Astrocyte of the spinal cord (primary cell): ENCODE measurements at regions not wholly inside any gene's neighbourhood (a gene's known extent, or its start where the extent isn't known, plus 50 kb on each side); places are given as distances from the start of the nearest gene placed in this dataset.

Source experiments
- DNase-seq: peaks from one replicate; pipeline ENCODE4 v3.0.0; 2011; ENCODE audit warnings: low read depth, low spot score
- H3K4me3 ChIP-seq: 2 replicates; pipeline ENCODE4 v1.5.1; 2011; ENCODE audit warnings: low read depth, mild to moderate bottlenecking, low read length, moderate library complexity
- in situ Hi-C: cut with HindIII; loops from 2 replicates; pipeline ENCODE4 v1.10.0; 2017; ENCODE audit warnings: low sequenced_read_pairs
- TF ChIP-seq, protein P1 (sequence below): IDR thresholded peaks from 2 replicates; pipeline ENCODE4 v1.5.1; 2012; ENCODE audit warnings: low read depth, mild to moderate bottlenecking, low read length, inconsistent platforms

DNA sequence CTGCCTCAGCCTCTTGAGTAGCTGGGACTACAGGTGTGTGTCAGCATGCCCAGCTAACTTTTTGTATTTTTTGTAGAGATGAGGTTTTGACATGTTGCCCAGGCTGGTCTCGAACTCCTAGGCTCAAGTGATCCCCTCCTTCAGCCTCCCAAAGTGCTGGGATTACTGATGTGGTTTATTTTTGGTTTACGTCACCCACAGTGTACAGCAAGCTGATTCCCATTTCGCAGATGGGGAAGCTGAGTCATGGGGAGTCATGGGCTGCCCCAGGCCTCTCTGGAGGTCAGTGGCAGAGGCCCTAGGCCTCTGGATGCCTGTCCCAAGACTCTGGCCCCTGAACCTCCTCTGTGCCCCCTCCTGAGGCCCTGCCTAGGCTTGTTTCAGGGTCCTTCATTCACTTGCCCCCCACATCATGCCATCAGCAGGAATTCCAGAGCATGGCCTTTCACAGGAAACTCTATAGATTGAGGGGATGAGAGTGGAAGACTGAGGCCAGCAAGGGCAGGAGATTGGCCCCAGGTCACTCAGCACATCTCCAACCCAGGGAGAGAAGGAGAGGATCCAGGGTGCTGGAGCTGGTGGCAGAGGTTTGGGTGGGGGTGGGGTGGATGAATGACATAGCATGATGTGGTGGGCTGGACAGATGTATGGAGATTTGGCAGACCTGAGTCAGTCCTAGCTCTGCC lies 266.0 kb downstream of the PTPRU start:
- in situ Hi-C loops = no loop called here
- TF ChIP-seq, protein P1, sequence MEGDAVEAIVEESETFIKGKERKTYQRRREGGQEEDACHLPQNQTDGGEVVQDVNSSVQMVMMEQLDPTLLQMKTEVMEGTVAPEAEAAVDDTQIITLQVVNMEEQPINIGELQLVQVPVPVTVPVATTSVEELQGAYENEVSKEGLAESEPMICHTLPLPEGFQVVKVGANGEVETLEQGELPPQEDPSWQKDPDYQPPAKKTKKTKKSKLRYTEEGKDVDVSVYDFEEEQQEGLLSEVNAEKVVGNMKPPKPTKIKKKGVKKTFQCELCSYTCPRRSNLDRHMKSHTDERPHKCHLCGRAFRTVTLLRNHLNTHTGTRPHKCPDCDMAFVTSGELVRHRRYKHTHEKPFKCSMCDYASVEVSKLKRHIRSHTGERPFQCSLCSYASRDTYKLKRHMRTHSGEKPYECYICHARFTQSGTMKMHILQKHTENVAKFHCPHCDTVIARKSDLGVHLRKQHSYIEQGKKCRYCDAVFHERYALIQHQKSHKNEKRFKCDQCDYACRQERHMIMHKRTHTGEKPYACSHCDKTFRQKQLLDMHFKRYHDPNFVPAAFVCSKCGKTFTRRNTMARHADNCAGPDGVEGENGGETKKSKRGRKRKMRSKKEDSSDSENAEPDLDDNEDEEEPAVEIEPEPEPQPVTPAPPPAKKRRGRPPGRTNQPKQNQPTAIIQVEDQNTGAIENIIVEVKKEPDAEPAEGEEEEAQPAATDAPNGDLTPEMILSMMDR = no peak
- DNase-seq = no peak
- no peak overlapping the region for H3K4me3 ChIP-seq

DNA sequence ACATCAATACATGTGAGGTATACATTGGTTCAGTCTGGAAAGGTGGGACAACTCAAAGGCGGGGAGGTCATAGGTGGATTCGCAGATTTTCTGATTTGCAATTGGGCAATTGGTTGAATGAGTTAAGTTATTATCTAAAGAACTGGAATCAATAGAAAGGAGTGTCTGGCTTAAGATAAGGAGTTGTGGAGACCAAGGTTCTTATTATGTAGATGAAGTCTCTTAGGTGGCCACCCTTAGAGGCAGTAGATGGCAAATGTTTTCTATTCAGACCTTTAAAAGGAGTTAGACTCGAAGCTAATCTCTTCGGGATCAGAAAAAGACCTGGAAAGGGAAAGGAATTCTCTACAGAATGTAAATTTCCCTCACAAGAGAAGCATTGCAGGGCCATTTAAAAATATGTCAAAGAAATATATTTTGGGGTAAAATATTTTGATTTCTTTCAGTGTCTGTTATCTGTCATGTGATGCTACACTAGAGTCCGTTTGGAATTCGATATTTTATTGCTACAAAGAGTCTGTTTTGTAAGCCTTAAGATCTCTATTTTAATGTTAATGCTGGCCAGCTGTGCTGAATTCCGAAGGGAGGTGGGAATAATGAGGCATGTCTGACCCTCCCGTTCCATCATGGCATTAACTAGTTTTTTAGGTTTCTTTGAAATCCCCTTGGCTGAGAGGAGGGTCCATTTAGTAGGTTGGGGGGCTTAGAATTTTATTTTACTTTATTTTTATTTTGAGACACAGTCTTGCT lies 265.1 kb downstream of the PTPRU start:
- no peak for DNase-seq
- in situ Hi-C loops = no loop called here
- TF ChIP-seq, protein P1 = no peak
- no peak overlapping the region for H3K4me3 ChIP-seq

DNA sequence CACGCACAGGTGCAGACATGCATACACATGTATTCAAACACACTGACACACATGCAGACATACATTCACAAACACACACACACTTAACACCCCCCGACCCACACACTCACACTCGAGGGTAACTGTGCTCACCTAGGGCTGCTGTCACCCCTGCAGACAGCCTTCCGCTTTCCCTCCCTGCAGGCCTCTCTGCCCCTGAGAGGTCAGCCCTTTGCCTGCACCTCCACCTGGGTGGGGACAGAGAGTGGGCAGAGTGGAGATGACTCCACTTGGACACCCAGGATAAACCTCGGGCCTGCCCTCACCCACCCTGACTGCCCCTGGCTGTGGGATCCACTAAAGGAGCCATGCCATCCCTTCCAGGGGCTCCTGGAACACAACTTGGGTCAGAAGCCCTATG lies 264.3 kb downstream of the PTPRU start:
- in situ Hi-C loops = no loop called here
- H3K4me3 ChIP-seq = no peak overlapping the region
- no peak for DNase-seq
- TF ChIP-seq, protein P1 = no peak

DNA sequence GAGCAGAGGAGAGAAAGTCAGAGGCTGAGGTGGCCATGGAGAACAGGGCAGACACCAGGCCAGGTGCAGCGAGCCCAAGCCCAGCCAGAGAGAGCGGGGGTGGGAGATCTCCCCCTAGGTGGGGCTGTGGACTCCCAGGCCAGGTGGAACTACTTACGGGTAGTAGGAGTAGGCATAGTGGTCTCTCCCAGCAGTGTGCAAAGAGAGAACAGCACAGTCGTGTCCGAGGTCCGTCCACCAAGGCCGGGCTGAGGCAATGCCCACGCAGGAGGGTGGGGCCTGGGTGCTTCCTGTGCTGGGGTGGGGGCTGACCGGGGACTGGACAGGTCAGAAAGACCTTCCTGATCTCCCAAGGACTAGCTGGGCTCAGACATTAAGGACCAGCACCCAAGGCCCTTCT lies 263.7 kb downstream of the PTPRU start:
- DNase-seq = no peak
- in situ Hi-C loops = no loop called here
- H3K4me3 ChIP-seq = no peak overlapping the region
- TF ChIP-seq, protein P1 = no peak

DNA sequence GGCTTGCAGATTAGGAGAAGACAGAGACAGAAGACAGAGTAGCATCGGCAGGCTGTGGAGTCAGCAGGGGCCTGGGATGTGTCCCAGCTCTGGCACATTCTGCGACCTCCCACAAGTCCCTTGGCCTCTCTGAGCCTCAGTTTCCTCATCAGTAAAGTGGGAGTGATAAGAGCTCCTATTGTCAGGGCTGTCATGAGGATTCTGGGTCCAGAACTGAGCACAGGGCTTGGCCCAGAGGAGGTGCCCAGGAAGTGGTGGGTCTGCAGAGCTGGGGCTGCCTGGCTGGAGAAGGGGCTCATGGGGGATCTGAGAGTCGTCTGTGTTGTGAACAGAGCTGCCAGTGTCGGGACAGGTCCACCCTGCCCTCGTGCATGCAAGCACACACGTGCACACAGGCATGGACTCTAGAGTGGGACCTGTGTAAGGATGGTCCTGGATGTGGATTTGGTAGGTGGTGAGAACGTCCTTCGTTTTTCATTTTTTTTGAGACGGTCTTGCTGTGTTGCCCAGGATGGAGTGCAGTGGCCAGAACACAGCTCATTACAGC lies 262.9 kb downstream of the PTPRU start:
- DNase-seq = no peak
- no peak overlapping the region for H3K4me3 ChIP-seq
- TF ChIP-seq, protein P1 = no peak
- in situ Hi-C loops = no loop called here

DNA sequence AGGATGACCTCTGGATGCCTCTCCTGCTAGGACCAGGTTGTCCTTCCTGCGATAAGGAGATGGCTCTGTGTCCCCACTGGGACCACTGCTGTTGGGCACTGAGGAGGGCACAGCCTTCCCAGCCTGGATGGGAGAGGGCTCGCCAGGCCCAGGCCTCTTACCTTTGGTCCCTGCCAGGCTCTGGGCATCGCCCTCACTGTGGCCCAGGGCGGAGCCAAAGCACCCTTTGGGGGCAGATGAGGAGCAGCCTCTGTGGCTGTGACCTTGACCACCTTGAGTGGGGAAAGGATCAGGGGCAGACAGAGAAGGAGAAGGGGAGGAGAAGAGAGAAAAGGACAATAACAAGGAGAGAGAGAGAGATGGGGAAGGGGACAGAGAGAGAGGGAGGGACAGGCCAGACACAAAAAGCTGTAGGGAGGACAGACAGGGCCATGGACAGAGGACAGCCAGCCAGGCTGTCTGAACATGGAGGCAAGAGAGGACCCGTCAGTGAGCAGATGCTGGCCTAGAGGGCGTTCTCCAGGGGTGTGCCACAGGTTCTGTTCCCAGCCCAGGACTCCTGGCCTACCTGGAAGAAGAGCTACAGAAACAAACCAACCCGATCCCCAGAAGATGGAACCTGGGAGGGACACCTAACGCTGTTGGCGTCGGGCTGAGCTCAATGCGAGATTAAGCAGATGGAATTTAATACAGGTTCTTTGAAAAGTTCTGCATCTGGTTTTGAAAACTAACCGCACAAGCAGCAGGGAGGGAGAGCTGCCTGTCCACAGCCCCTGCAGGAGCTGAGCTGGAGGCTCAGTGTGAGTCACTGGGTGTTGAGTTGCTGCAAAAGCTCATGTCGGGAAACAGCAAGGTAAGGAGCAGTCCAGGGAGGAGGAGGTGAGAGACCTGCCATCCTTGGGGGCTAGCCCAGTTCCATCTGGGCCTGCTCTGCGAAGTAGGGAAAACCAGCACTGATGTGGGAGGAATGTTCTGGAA lies 262.1 kb downstream of the PTPRU start:
- DNase-seq = peak; percentile 9
- TF ChIP-seq, protein P1 = no peak
- no peak overlapping the region for H3K4me3 ChIP-seq
- in situ Hi-C loops = no loop called here
